Neuronal stem cell (in vitro differentiated cells): ENCODE measurements at regions not wholly inside any gene's neighbourhood (a gene's known extent, or its start where the extent isn't known, plus 50 kb on each side); places are given as distances from the start of the nearest gene placed in this dataset.
A peak's percentile ranks its signal among the peaks of the same experiment; 100 is the strongest.

Source experiments
- DNase-seq: peaks from one replicate; pipeline ENCODE4 v3.0.0-alpha.2; 2013; ENCODE audit warnings: low spot score
- H2AFZ ChIP-seq: one replicate; pipeline ENCODE4 v1.6.1; 2013; ENCODE audit warnings: mild to moderate bottlenecking, low read length, inconsistent platforms
- H2AK5ac ChIP-seq: 2 replicates; pipeline ENCODE4 v1.6.1; 2013; ENCODE audit warnings: low read depth, mild to moderate bottlenecking, inconsistent platforms, low read length, moderate library complexity, mixed read lengths
- H2BK120ac ChIP-seq: 2 replicates; pipeline ENCODE4 v1.6.1; 2013; ENCODE audit warnings: low read depth, mild to moderate bottlenecking, inconsistent platforms, low read length, moderate library complexity, mixed read lengths
- H2BK12ac ChIP-seq: one replicate; pipeline ENCODE4 v1.6.1; 2013; ENCODE audit warnings: low read length, inconsistent platforms
- H2BK15ac ChIP-seq: 2 replicates; pipeline ENCODE4 v1.6.1; 2013; ENCODE audit warnings: mild to moderate bottlenecking, low read length, inconsistent platforms, mixed read lengths
- H2BK5ac ChIP-seq: one replicate; pipeline ENCODE4 v1.6.1; 2013; ENCODE audit warnings: inconsistent platforms, mild to moderate bottlenecking, low read length, moderate library complexity
- H3K14ac ChIP-seq: one replicate; pipeline ENCODE4 v1.6.1; 2013; ENCODE audit warnings: low read length, inconsistent platforms
- H3K18ac ChIP-seq: 2 replicates; pipeline ENCODE4 v1.6.1; 2013; ENCODE audit warnings: low read length, inconsistent platforms
- H3K23ac ChIP-seq: 2 replicates; pipeline ENCODE4 v1.6.1; 2013; ENCODE audit warnings: low read depth, mild to moderate bottlenecking, mixed read lengths, low read length, inconsistent platforms; ENCODE audit not compliant: poor library complexity
- H3K27ac ChIP-seq: replicated peaks from 3 replicates; pipeline ENCODE4 v1.5.1; 2013; ENCODE audit warnings: low read length, inconsistent platforms
- H3K27me3 ChIP-seq, 3 experiments: 2 replicates each; pipeline ENCODE4 v1.6.1; 2013; ENCODE audit warnings: low read length in 3 of 3, mild to moderate bottlenecking in 2 of 3, inconsistent platforms in 1 of 3, low read depth in 1 of 3, mixed read lengths in 1 of 3, moderate library complexity in 1 of 3; ENCODE audit not compliant: control insufficient read depth in 3 of 3, insufficient read depth in 3 of 3
- H3K36me3 ChIP-seq, 2 donors: replicated peaks in 1 of 2; 2 replicates each; pipeline ENCODE4 v1.6.1; 2013; ENCODE audit warnings: low read length in 2 of 2; ENCODE audit not compliant: control insufficient read depth in 2 of 2, insufficient read depth in 2 of 2
- H3K4ac ChIP-seq: 2 replicates; pipeline ENCODE4 v1.6.1; 2013; ENCODE audit warnings: inconsistent platforms, mild to moderate bottlenecking, low read length, moderate library complexity
- H3K4me1 ChIP-seq, 2 donors: 1 replicate in 1 of 2; 2 replicates in 1 of 2; pipeline ENCODE4 v1.6.1; 2013; ENCODE audit warnings: low read length in 2 of 2, low read depth in 1 of 2; ENCODE audit not compliant: control insufficient read depth in 2 of 2, insufficient read depth in 1 of 2
- H3K4me2 ChIP-seq: one replicate; pipeline ENCODE4 v1.6.1; 2013; ENCODE audit warnings: mild to moderate bottlenecking, low read length, inconsistent platforms; ENCODE audit not compliant: insufficient read depth, poor library complexity, severe bottlenecking
- H3K4me3 ChIP-seq, 2 donors: 2 replicates each; pipeline ENCODE4 v1.5.1; 2013; ENCODE audit warnings: low read length in 2 of 2, mild to moderate bottlenecking in 2 of 2, inconsistent platforms in 1 of 2, moderate library complexity in 1 of 2
- H3K79me1 ChIP-seq: one replicate; pipeline ENCODE4 v1.6.1; 2013; ENCODE audit warnings: low read depth, mild to moderate bottlenecking, inconsistent platforms, low read length, moderate library complexity
- H3K9ac ChIP-seq: one replicate; pipeline ENCODE4 v1.6.1; 2013; ENCODE audit warnings: mild to moderate bottlenecking, low read depth, low read length, inconsistent platforms; ENCODE audit not compliant: poor library complexity
- H3K9me3 ChIP-seq, 2 donors: replicated peaks in 1 of 2; 2 replicates each; pipeline versions ENCODE3 to v1.6.1; 2013; ENCODE audit warnings: low read length in 2 of 2, mild to moderate bottlenecking in 2 of 2, inconsistent platforms in 1 of 2, low read depth in 1 of 2, mixed read lengths in 1 of 2, moderate library complexity in 1 of 2; ENCODE audit not compliant: control insufficient read depth in 2 of 2, insufficient read depth in 1 of 2
- H4K8ac ChIP-seq: one replicate; pipeline ENCODE4 v1.6.1; 2013; ENCODE audit warnings: low read depth, mild to moderate bottlenecking, inconsistent platforms, low read length, moderate library complexity
- H4K91ac ChIP-seq: one replicate; pipeline ENCODE4 v1.6.1; 2013; ENCODE audit warnings: low read length, low read depth, mild to moderate bottlenecking, inconsistent platforms; ENCODE audit not compliant: poor library complexity
- WGBS, 2 donors: extraction: QIAGEN DNeasy Blood & Tissue Kit; methylation state at CpG; one replicate each; pipeline ENCODE4 v1.1.7; 2013; ENCODE audit warnings: missing lambda C conversion rate in 2 of 2, mixed read lengths in 1 of 2; ENCODE audit not compliant: insufficient read length in 2 of 2, insufficient replicate concordance in 1 of 2; ENCODE audit errors: extremely low coverage in 2 of 2; 5-methylcytosine and 5-hydroxymethylcytosine counted together

GRCh38 chr4:173930329-173930967 is 353.0 kb downstream of the FBXO8 start:
- Histone ChIP-seq H3K14ac (no peak overlapping the region), H3K23ac (no peak overlapping the region), H3K79me1 (no peaks in the 10 kb centered on the region), H3K4me3 (no peak overlapping the region), H4K91ac (no peak overlapping the region), H3K27me3 (no peaks in the 10 kb centered on the region), H3K4ac (no peak overlapping the region), H2AFZ (no peak overlapping the region), H2BK15ac (no peak overlapping the region), H3K4me2 (no peak overlapping the region), H3K9ac (no peak overlapping the region), H2BK120ac (no peak overlapping the region), H2AK5ac (no peak overlapping the region), H2BK12ac (no peak overlapping the region), H3K9me3 (no peaks in the 10 kb centered on the region), H3K4me1 (peaks cover 0 to 6% of the 10 kb centered on the region in 2 donors), H2BK5ac (no peak overlapping the region), H4K8ac (no peak overlapping the region), H3K18ac (no peak overlapping the region), H3K36me3 (no peaks in the 10 kb centered on the region), H3K27ac (no peak overlapping the region)
- WGBS, 2 donors = no CpG with 5 or more reads among the region's 8 CpGs
- DNase-seq = no peak

GRCh38 chr4:173929921-173930320 is 353.5 kb downstream of the FBXO8 start:
- WGBS, 2 donors = no CpG with 5 or more reads among the region's 3 CpGs
- Histone ChIP-seq H2BK120ac (no peak overlapping the region), H3K18ac (no peak overlapping the region), H3K4me2 (no peak overlapping the region), H3K23ac (no peak overlapping the region), H3K9me3 (no peaks in the 10 kb centered on the region), H3K27ac (no peak overlapping the region), H3K36me3 (no peaks in the 10 kb centered on the region), H3K4me1 (peaks cover 0 to 2% of the 10 kb centered on the region in 2 donors), H2AFZ (no peak overlapping the region), H3K9ac (no peak overlapping the region), H3K79me1 (no peaks in the 10 kb centered on the region), H3K14ac (no peak overlapping the region), H4K8ac (no peak overlapping the region), H4K91ac (no peak overlapping the region), H3K4me3 (no peak overlapping the region), H3K4ac (no peak overlapping the region), H2AK5ac (no peak overlapping the region), H2BK5ac (no peak overlapping the region), H3K27me3 (no peaks in the 10 kb centered on the region), H2BK15ac (no peak overlapping the region), H2BK12ac (no peak overlapping the region)
- no peak for DNase-seq

- WGBS, 2 donors = no CpG with 5 or more reads among the region's 4 CpGs
- no peak for DNase-seq
- H3K14ac ChIP-seq = no peak overlapping the region
Observed at GRCh38 chr4:173924561-173924960, 358.9 kb downstream of the FBXO8 start.

GRCh38 chr4:173919861-173920260 is 363.6 kb downstream of the FBXO8 start:
- DNase-seq = no peak
- Histone ChIP-seq H3K79me1 (no peaks in the 10 kb centered on the region), H3K4me1 (peaks cover 0 to 9% of the 10 kb centered on the region in 2 donors), H3K4ac (no peak overlapping the region), H2BK120ac (no peak overlapping the region), H3K9me3 (no peaks in the 10 kb centered on the region), H3K18ac (no peak overlapping the region), H2AFZ (peak overlapping the region; percentile 7), H4K8ac (no peak overlapping the region), H3K4me2 (no peak overlapping the region), H3K23ac (no peak overlapping the region), H2BK12ac (no peak overlapping the region), H3K9ac (no peak overlapping the region), H3K4me3 (no peak overlapping the region), H2BK5ac (no peak overlapping the region), H3K27me3 (no peaks in the 10 kb centered on the region), H4K91ac (no peak overlapping the region), H2BK15ac (no peak overlapping the region), H2AK5ac (no peak overlapping the region), H3K14ac (no peak overlapping the region), H3K36me3 (no peaks in the 10 kb centered on the region), H3K27ac (no peak overlapping the region)
- no CpG with 5 or more reads among the region's 1 CpG for WGBS, 2 donors

More at GRCh38 chr4:173924561-173924960, 358.9 kb downstream of the FBXO8 start:
- Histone ChIP-seq H3K4me2 (no peak overlapping the region), H2BK5ac (no peak overlapping the region), H3K9me3 (no peaks in the 10 kb centered on the region), H2AK5ac (no peak overlapping the region), H3K79me1 (no peaks in the 10 kb centered on the region), H3K4ac (no peak overlapping the region), H3K18ac (no peak overlapping the region), H2BK120ac (no peak overlapping the region), H3K4me1 (peaks cover 0 to 7% of the 10 kb centered on the region in 2 donors), H2BK15ac (no peak overlapping the region), H3K27ac (no peak overlapping the region), H3K27me3 (no peaks in the 10 kb centered on the region), H4K91ac (no peak overlapping the region), H3K4me3 (no peak overlapping the region), H3K36me3 (no peaks in the 10 kb centered on the region), H3K23ac (no peak overlapping the region), H3K9ac (no peak overlapping the region), H2AFZ (no peak overlapping the region), H2BK12ac (no peak overlapping the region), H4K8ac (no peak overlapping the region)
